PC-3 (cell line): ENCODE measurements at regions not wholly inside any gene's neighbourhood (a gene's known extent, or its start where the extent isn't known, plus 50 kb on each side); places are given as distances from the start of the nearest gene placed in this dataset.
A peak's percentile ranks its signal among the peaks of the same experiment; 100 is the strongest.

Experiments
- CTCF ChIP-seq: fragments of 300-600 bp; sonication (generic); conservative IDR thresholded peaks from 2 replicates; pipeline ENCODE4 v1.5.1; 2017; ENCODE audit warnings: antibody characterized with exemption, low read depth, mild to moderate bottlenecking, low read length
- EZH2phosphoT487 ChIP-seq: fragments of 300-600 bp; sonication (generic); IDR thresholded peaks from 2 replicates; pipeline ENCODE4 v1.6.1; 2018; ENCODE audit warnings: mild to moderate bottlenecking, antibody characterized with exemption, low read length, borderline replicate concordance

- TF ChIP-seq EZH2phosphoT487 = no peak
- TF ChIP-seq CTCF = peak; percentile 89
Observed at GRCh38 chr10:57849691-57850357, 417.9 kb downstream of the IPMK start.
